Neutrophil (primary cell): ENCODE measurements at regions not wholly inside any gene's neighbourhood (a gene's known extent, or its start where the extent isn't known, plus 50 kb on each side); places are given as distances from the start of the nearest gene placed in this dataset.

ENCODE experiments used
- H3K27ac ChIP-seq: fragments of 200-600 bp; sonication (generic); 2 replicates; pipeline ENCODE4 v1.5.1; 2016; ENCODE audit warnings: mild to moderate bottlenecking, moderate library complexity
- H3K27me3 ChIP-seq: fragments of 200-600 bp; sonication (generic); 2 replicates; pipeline ENCODE4 v1.6.0; 2016; ENCODE audit warnings: mild to moderate bottlenecking
- H3K36me3 ChIP-seq: fragments of 200-600 bp; sonication (generic); 2 replicates; pipeline ENCODE4 v1.5.1; 2017
- H3K4me1 ChIP-seq, 2 experiments: fragments of 200-600 bp in 1 of 2; sonication (generic) in 1 of 2; 1 replicate in 1 of 2; 2 replicates in 1 of 2; pipeline versions ENCODE4 v1.5.1 to v1.6.1; 2013 to 2016; ENCODE audit warnings: low read depth in 1 of 2, low read length in 1 of 2, mild to moderate bottlenecking in 1 of 2, moderate library complexity in 1 of 2; ENCODE audit not compliant: control insufficient read depth in 1 of 2, insufficient read depth in 1 of 2
- H3K4me3 ChIP-seq, 2 experiments: fragments of 200-600 bp in 1 of 2; sonication (generic) in 1 of 2; 1 replicate in 1 of 2; 2 replicates in 1 of 2; pipeline ENCODE4 v1.5.1; 2013 to 2016; ENCODE audit warnings: low read depth in 1 of 2, low read length in 1 of 2, mild to moderate bottlenecking in 1 of 2, moderate library complexity in 1 of 2
- H3K9me3 ChIP-seq: fragments of 200-600 bp; sonication (generic); 2 replicates; pipeline ENCODE4 v1.5.1; 2016
- CTCF ChIP-seq: fragments of 200-600 bp; sonication (generic); IDR thresholded peaks from 2 replicates; pipeline ENCODE4 v1.5.1; 2016; ENCODE audit warnings: antibody characterized with exemption

DNA sequence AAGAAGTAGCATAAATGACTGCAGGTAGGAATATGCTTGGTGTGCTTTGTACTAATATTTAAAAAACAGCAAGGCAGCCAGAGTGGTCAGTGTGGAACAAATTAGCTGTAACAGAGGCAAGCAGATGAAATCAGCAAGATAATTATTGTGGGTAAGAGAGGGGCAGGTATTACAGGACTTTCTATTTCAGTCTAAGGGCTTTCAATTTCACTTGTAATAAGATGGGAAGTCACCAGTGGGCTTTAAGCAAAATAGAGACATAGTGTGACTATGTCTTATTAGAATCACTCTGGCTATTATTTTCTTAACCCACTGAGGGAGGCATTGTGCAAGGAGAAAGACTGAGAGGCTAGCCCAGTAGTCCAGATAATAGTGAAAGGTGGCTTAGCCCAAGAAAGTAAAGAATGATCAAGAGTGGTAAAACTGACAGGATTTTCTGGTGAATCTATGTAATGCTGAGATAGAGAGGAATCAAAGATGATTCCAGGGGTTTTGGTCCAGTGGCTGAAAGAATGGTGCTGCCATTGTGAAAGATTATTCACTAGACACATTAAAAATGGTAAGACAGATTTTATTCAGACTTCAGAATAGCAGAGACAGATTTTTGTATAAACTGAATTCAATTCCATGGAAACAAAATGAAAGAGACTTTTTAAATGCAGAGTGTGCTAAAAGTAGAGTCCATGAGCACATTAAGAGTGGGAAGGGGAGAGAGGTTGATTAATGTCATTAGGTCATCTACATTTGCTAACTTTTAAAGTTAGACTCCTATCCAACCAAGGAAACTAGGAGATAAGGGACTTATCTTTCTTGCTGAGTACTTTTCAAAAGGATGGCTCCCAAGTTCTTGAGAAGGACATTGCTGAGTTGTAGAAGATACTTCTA is 1136.0 kb downstream of the HACE1 start:
- Histone ChIP-seq H3K4me3 (no peak overlapping the region), H3K4me1 (no peaks in the 10 kb centered on the region), H3K27ac (no peak overlapping the region), H3K36me3 (no peaks in the 10 kb centered on the region), H3K9me3 (no peaks in the 10 kb centered on the region), H3K27me3 (no peaks in the 10 kb centered on the region)
- TF ChIP-seq CTCF, result no peak

GRCh38 chr6:103722683-103723082 is 1137.0 kb downstream of the HACE1 start:
- Histone ChIP-seq H3K4me1 (no peaks in the 10 kb centered on the region), H3K27me3 (no peaks in the 10 kb centered on the region), H3K9me3 (no peaks in the 10 kb centered on the region), H3K4me3 (no peak overlapping the region), H3K36me3 (no peaks in the 10 kb centered on the region), H3K27ac (no peak overlapping the region)
- no peak for TF ChIP-seq CTCF

- no peak for TF ChIP-seq CTCF
- H3K27ac ChIP-seq, result no peak overlapping the region
- no peaks in the 10 kb centered on the region for H3K9me3 ChIP-seq
- no peaks in the 10 kb centered on the region for H3K36me3 ChIP-seq
- H3K27me3 ChIP-seq, result no peaks in the 10 kb centered on the region
- H3K4me1 ChIP-seq, result no peaks in the 10 kb centered on the region
- H3K4me3 ChIP-seq, result no peak overlapping the region
Observed at GRCh38 chr6:103721923-103722322, 1137.8 kb downstream of the HACE1 start.

GRCh38 chr6:103720393-103720792 is 1139.3 kb downstream of the HACE1 start:
- Histone ChIP-seq H3K9me3 (no peaks in the 10 kb centered on the region), H3K4me1 (no peaks in the 10 kb centered on the region), H3K27me3 (no peaks in the 10 kb centered on the region), H3K4me3 (no peak overlapping the region), H3K36me3 (no peaks in the 10 kb centered on the region), H3K27ac (no peak overlapping the region)
- TF ChIP-seq CTCF, result no peak

DNA sequence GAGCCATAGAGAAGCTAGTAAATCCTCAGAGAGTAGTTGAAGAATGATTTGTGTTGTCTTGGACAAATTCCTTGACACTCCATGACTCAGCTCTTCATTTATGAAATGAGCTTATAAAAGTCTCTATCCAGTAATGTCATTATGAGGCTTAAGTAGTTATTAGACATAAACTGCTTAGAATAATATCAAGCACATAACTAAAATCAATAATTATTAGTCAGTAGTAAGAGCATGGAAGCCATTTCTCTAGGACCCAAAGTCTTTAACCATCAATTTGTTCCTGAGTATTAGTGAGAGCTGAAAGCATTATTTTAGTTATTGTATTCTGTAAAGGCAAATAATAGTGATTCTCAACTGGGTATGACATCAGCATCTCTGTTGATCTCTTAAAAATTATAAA is 1140.2 kb downstream of the HACE1 start:
- H3K9me3 ChIP-seq, result no peaks in the 10 kb centered on the region
- no peak overlapping the region for H3K4me3 ChIP-seq
- no peak overlapping the region for H3K27ac ChIP-seq
- no peaks in the 10 kb centered on the region for H3K4me1 ChIP-seq
- H3K27me3 ChIP-seq, result no peaks in the 10 kb centered on the region
- no peaks in the 10 kb centered on the region for H3K36me3 ChIP-seq
- TF ChIP-seq CTCF, result no peak
